ENCODE measurements at regions not wholly inside any gene's neighbourhood (a gene's known extent, or its start where the extent isn't known, plus 50 kb on each side); places are given as distances from the start of the nearest gene placed in this dataset.
A peak's percentile ranks its signal among the peaks of the same experiment; 100 is the strongest.

- Mint-ChIP-seq H3K4me1 (ENCODE audit: insufficient read depth, unreplicated experiment) (peaks cover 23% of the 10 kb centered on the region), H3K36me3 (ENCODE audit: insufficient read depth, unreplicated experiment) (peaks cover 9% of the 10 kb centered on the region), H3K4me3 (ENCODE audit: unreplicated experiment) (no peak overlapping the region), H3K27ac (ENCODE audit: low read depth, unreplicated experiment) (peak overlapping the region; percentile 7), H3K9me3 (ENCODE audit: unreplicated experiment) (no peaks in the 10 kb centered on the region), H3K27me3 (ENCODE audit: insufficient read depth, unreplicated experiment) (no peaks in the 10 kb centered on the region)
- BruUV-seq (replicated peaks), result no TSS peak
- no peak for DNase-seq (ENCODE audit: unreplicated experiment)
- no peak for TF ChIP-seq CTCF (IDR thresholded peaks at IDR 0.05; ENCODE audit: unreplicated experiment)
- POLR2A ChIA-PET, result interaction anchor here (0.6 to 2.2 kb wide), 15 partner anchors 10 to 325 kb away, joined by 3 to 17 read pairs (median 4); no protein-coding TSS in a partner anchor
- intact Hi-C loops (cut with micrococcal nuclease), result no loop called here
- CTCF ChIA-PET, result interaction anchor here (0.6 to 1.2 kb wide), 4 partner anchors 8 to 229 kb away, joined by 3 read pairs; no protein-coding TSS in a partner anchor
Observed at GRCh38 chr14:71414631-71415403, 507.6 kb downstream of the PCNX1 start.

- peaks cover 9% of the 10 kb centered on the region for H3K36me3 Mint-ChIP-seq (ENCODE audit: insufficient read depth, unreplicated experiment)
- ChIA-PET POLR2A (interaction anchor here (0.6 to 2.2 kb wide), 15 partner anchors 11 to 326 kb away, joined by 3 to 17 read pairs (median 4); no protein-coding TSS in a partner anchor), CTCF (interaction anchor here (0.6 to 1.2 kb wide), 5 partner anchors 9 to 229 kb away, joined by 3 read pairs; no protein-coding TSS in a partner anchor)
- intact Hi-C loops (cut with micrococcal nuclease), result no loop called here
- no peak overlapping the region for H3K27ac Mint-ChIP-seq (ENCODE audit: low read depth, unreplicated experiment)
- no peaks in the 10 kb centered on the region for H3K27me3 Mint-ChIP-seq (ENCODE audit: insufficient read depth, unreplicated experiment)
- BruUV-seq (replicated peaks), result no TSS peak
- TF ChIP-seq CTCF (IDR thresholded peaks at IDR 0.05; ENCODE audit: unreplicated experiment), result no peak
- peaks cover 23% of the 10 kb centered on the region for H3K4me1 Mint-ChIP-seq (ENCODE audit: insufficient read depth, unreplicated experiment)
- peak; percentile 47 for DNase-seq (ENCODE audit: unreplicated experiment)
- H3K4me3 Mint-ChIP-seq (ENCODE audit: unreplicated experiment), result no peak overlapping the region
- no peaks in the 10 kb centered on the region for H3K9me3 Mint-ChIP-seq (ENCODE audit: unreplicated experiment)
Observed at GRCh38 chr14:71415404-71415690, 508.1 kb downstream of the PCNX1 start.

- no TSS peak for BruUV-seq (replicated peaks)
- ChIA-PET POLR2A (interaction anchor here (1.1 to 2.2 kb wide), 3 partner anchors 13 to 273 kb away, joined by 3 to 6 read pairs (median 5); no protein-coding TSS in a partner anchor), CTCF (interaction anchor here (1.1 kb wide), 1 partner anchor 43 kb away, joined by 3 read pairs; no protein-coding TSS in a partner anchor)
- no peaks in the 10 kb centered on the region for H3K9me3 Mint-ChIP-seq (ENCODE audit: unreplicated experiment)
- H3K4me1 Mint-ChIP-seq (ENCODE audit: insufficient read depth, unreplicated experiment), result peaks cover 14% of the 10 kb centered on the region
- no peak overlapping the region for H3K4me3 Mint-ChIP-seq (ENCODE audit: unreplicated experiment)
- H3K27me3 Mint-ChIP-seq (ENCODE audit: insufficient read depth, unreplicated experiment), result no peaks in the 10 kb centered on the region
- no peak for TF ChIP-seq CTCF (IDR thresholded peaks at IDR 0.05; ENCODE audit: unreplicated experiment)
- intact Hi-C loops (cut with micrococcal nuclease), result no loop called here
- peak overlapping the region; percentile 66 for H3K27ac Mint-ChIP-seq (ENCODE audit: low read depth, unreplicated experiment)
- peak; percentile 63 for DNase-seq (ENCODE audit: unreplicated experiment)
- peaks cover 9% of the 10 kb centered on the region for H3K36me3 Mint-ChIP-seq (ENCODE audit: insufficient read depth, unreplicated experiment)
Observed at GRCh38 chr14:71416392-71416791, 509.1 kb downstream of the PCNX1 start.

GRCh38 chr14:71418532-71419245, 511.4 kb downstream of the PCNX1 start:
- no TSS peak for BruUV-seq (replicated peaks)
- H3K27me3 Mint-ChIP-seq (ENCODE audit: insufficient read depth, unreplicated experiment), result no peaks in the 10 kb centered on the region
- TF ChIP-seq CTCF (IDR thresholded peaks at IDR 0.05; ENCODE audit: unreplicated experiment), result no peak
- ChIA-PET POLR2A (no interaction called here), CTCF (no interaction called here)
- peaks cover 5% of the 10 kb centered on the region for H3K4me1 Mint-ChIP-seq (ENCODE audit: insufficient read depth, unreplicated experiment)
- no peaks in the 10 kb centered on the region for H3K9me3 Mint-ChIP-seq (ENCODE audit: unreplicated experiment)
- H3K27ac Mint-ChIP-seq (ENCODE audit: low read depth, unreplicated experiment), result no peak overlapping the region
- peaks cover 9% of the 10 kb centered on the region for H3K36me3 Mint-ChIP-seq (ENCODE audit: insufficient read depth, unreplicated experiment)
- no peak for DNase-seq (ENCODE audit: unreplicated experiment)
- H3K4me3 Mint-ChIP-seq (ENCODE audit: unreplicated experiment), result no peak overlapping the region
- intact Hi-C loops (cut with micrococcal nuclease), result no loop called here

Data from MCF 10A (cell line).